Smooth muscle cell (in vitro differentiated cells): ENCODE measurements at regions not wholly inside any gene's neighbourhood (a gene's known extent, or its start where the extent isn't known, plus 50 kb on each side); places are given as distances from the start of the nearest gene placed in this dataset.

Experiments used
- DNase-seq: peaks from one replicate; lab custom pipeline; 2025; ENCODE audit not compliant: unreplicated experiment; lab: John Stamatoyannopoulos, UW
- H2AFZ ChIP-seq: fragments of 200-600 bp; sonication (generic); 2 replicates; pipeline ENCODE4 v1.6.0; 2016; ENCODE audit warnings: antibody characterized with exemption, low read depth, mild to moderate bottlenecking
- H3F3A ChIP-seq: fragments of 200-600 bp; sonication (generic); 2 replicates; pipeline ENCODE4 v1.6.0; 2017; ENCODE audit warnings: antibody characterized with exemption, low read depth
- H3K27ac ChIP-seq: fragments of 200-600 bp; sonication (generic); 2 replicates; pipeline ENCODE4 v1.5.1; 2016; ENCODE audit warnings: low read depth, mild to moderate bottlenecking
- H3K27me3 ChIP-seq: fragments of 200-600 bp; sonication (generic); 2 replicates; pipeline ENCODE4 v1.6.1; 2016; ENCODE audit warnings: low read depth, mild to moderate bottlenecking
- H3K36me3 ChIP-seq: fragments of 200-600 bp; sonication (generic); 2 replicates; pipeline ENCODE4 v1.5.1; 2016; ENCODE audit warnings: low read depth
- H3K4me1 ChIP-seq: fragments of 200-600 bp; sonication (generic); 2 replicates; pipeline ENCODE4 v1.5.1; 2016; ENCODE audit warnings: low read depth
- H3K4me2 ChIP-seq: fragments of 200-600 bp; sonication (generic); 2 replicates; pipeline ENCODE4 v1.6.0; 2016; ENCODE audit warnings: mild to moderate bottlenecking
- H3K4me3 ChIP-seq: fragments of 200-600 bp; sonication (generic); 2 replicates; pipeline ENCODE4 v1.5.1; 2016; ENCODE audit warnings: mild to moderate bottlenecking
- H3K79me2 ChIP-seq: fragments of 200-600 bp; sonication (generic); 2 replicates; pipeline ENCODE4 v1.6.0; 2016; ENCODE audit warnings: low read depth, mild to moderate bottlenecking
- H3K9ac ChIP-seq: fragments of 200-600 bp; sonication (generic); 2 replicates; pipeline ENCODE4 v1.6.0; 2016; ENCODE audit warnings: low read depth
- H3K9me3 ChIP-seq: fragments of 200-600 bp; sonication (generic); replicated peaks from 2 replicates; pipeline ENCODE4 v1.5.1; 2016; ENCODE audit warnings: low read depth
- H4K20me1 ChIP-seq: fragments of 200-600 bp; sonication (generic); 2 replicates; pipeline ENCODE4 v1.6.0; 2016; ENCODE audit warnings: low read depth
- WGBS: methylation state at CpG from one replicate; pipeline ENCODE4 v1.1.7; 2016; ENCODE audit warnings: low lambda C conversion rate; 5-methylcytosine and 5-hydroxymethylcytosine counted together
- TF ChIP-seq, protein P1 (sequence below): fragments of 200-600 bp; sonication (generic); IDR thresholded peaks from 2 replicates; pipeline ENCODE4 v1.5.1; 2017; ENCODE audit warnings: borderline replicate concordance, mild to moderate bottlenecking, antibody characterized with exemption; ENCODE audit not compliant: insufficient read depth, poor library complexity, severe bottlenecking

DNA sequence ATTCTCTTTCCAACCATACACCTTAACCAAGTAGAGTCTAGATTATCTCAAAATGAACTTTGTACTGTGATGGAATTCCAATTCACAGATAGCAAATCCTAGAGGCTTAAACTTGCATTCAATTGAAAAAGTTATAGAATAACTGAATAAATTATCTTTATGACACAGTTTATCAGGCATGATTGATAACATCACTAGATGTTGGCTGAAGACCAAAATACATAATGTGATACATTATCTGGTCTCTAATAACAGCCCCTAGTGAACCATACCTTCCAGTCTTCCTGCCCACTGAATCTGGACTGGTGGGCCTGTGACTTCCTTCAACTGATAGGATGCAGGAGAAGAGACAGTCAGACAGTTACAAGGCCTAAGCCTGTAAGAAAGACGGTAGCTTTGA, 165.2 kb upstream of the CMC1 start:
- Histone ChIP-seq H4K20me1 (no peaks in the 10 kb centered on the region), H3K4me3 (no peak overlapping the region), H3K27ac (no peak overlapping the region), H3K4me1 (no peaks in the 10 kb centered on the region), H3K27me3 (no peaks in the 10 kb centered on the region), H3K9ac (no peak overlapping the region), H3K79me2 (no peaks in the 10 kb centered on the region), H3K9me3 (no peaks in the 10 kb centered on the region), H2AFZ (no peak overlapping the region), H3F3A (no peaks in the 10 kb centered on the region), H3K4me2 (no peak overlapping the region), H3K36me3 (no peaks in the 10 kb centered on the region)
- no peak for DNase-seq
- TF ChIP-seq, protein P1, sequence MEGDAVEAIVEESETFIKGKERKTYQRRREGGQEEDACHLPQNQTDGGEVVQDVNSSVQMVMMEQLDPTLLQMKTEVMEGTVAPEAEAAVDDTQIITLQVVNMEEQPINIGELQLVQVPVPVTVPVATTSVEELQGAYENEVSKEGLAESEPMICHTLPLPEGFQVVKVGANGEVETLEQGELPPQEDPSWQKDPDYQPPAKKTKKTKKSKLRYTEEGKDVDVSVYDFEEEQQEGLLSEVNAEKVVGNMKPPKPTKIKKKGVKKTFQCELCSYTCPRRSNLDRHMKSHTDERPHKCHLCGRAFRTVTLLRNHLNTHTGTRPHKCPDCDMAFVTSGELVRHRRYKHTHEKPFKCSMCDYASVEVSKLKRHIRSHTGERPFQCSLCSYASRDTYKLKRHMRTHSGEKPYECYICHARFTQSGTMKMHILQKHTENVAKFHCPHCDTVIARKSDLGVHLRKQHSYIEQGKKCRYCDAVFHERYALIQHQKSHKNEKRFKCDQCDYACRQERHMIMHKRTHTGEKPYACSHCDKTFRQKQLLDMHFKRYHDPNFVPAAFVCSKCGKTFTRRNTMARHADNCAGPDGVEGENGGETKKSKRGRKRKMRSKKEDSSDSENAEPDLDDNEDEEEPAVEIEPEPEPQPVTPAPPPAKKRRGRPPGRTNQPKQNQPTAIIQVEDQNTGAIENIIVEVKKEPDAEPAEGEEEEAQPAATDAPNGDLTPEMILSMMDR = no peak
- WGBS = 96% methylated on average over 1 of the region's 1 CpG

DNA sequence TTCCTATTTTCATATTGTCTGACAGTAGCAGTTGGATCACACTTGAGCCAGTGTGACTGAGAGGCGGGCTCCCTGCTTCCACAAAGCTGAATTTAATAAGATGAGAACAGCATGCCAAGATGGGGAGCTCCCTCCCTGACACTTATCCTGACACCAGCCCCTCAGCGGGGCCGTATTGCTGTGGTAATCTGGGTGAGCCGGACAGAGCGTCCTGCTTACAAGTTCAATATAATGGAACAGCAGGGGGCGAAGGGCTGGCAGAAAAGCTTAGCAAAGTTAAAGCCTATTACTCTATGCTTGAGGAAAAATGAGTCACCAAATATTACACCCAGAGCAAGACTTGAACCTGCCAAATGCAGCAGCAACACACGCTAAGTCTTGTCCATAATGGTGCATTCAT, 163.8 kb upstream of the CMC1 start:
- H3K79me2 ChIP-seq = no peaks in the 10 kb centered on the region
- no peaks in the 10 kb centered on the region for H3K36me3 ChIP-seq
- no peak overlapping the region for H3K4me2 ChIP-seq
- 54% methylated on average over 7 of the region's 7 CpGs for WGBS
- no peak overlapping the region for H3K4me3 ChIP-seq
- no peaks in the 10 kb centered on the region for H3F3A ChIP-seq
- no peak overlapping the region for H3K27ac ChIP-seq
- no peaks in the 10 kb centered on the region for H3K9me3 ChIP-seq
- TF ChIP-seq, protein P1 = no peak
- H3K4me1 ChIP-seq = no peaks in the 10 kb centered on the region
- no peak overlapping the region for H3K9ac ChIP-seq
- H3K27me3 ChIP-seq = no peaks in the 10 kb centered on the region
- no peaks in the 10 kb centered on the region for H4K20me1 ChIP-seq
- no peak for DNase-seq
- no peak overlapping the region for H2AFZ ChIP-seq

DNA sequence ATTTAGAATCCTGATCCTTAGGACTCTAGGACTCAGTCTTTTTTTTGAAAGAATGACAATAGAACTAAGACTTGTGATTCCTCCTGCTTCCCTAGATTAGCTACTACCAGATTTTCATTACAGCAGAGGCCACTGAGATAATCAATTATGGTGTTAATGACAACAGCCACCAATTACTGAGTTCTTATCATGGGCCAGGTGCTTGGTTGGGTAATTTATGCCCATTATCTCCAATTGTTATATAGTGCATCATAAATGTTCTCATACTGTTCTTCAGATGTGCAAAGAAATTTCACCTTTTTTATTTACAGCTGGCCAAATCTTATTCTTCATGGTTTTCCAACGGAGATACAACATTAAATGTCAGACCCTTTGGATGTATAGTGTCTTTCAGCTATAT, 162.9 kb upstream of the CMC1 start:
- H3K4me1 ChIP-seq = no peaks in the 10 kb centered on the region
- H3K4me2 ChIP-seq = no peak overlapping the region
- no peaks in the 10 kb centered on the region for H3F3A ChIP-seq
- no peak overlapping the region for H3K27ac ChIP-seq
- 88% methylated on average over 1 of the region's 1 CpG for WGBS
- H2AFZ ChIP-seq = no peak overlapping the region
- no peak overlapping the region for H3K9ac ChIP-seq
- H3K9me3 ChIP-seq = no peaks in the 10 kb centered on the region
- no peaks in the 10 kb centered on the region for H3K79me2 ChIP-seq
- H4K20me1 ChIP-seq = no peaks in the 10 kb centered on the region
- no peak for DNase-seq
- no peaks in the 10 kb centered on the region for H3K36me3 ChIP-seq
- TF ChIP-seq, protein P1 = no peak
- H3K27me3 ChIP-seq = no peaks in the 10 kb centered on the region
- H3K4me3 ChIP-seq = no peak overlapping the region

DNA sequence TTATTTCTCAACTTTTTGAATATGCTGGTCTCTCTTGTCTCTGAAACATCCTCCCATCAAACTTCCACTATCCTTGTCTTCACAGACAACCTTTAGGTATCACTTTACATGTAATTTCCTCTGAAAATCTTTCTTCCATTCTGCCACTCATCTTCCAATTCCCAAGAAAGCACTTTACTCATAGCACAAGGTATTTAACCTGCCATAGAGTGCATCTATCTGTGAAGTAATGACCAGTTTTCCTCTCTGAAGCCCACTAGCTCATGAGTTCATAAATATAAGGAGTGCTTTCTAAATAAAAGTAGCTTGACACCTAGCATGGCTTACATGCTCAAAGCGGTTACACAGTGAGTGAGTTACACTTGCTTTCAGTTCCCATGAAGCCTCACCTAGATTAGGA, 160.7 kb upstream of the CMC1 start:
- Histone ChIP-seq H3K36me3 (no peaks in the 10 kb centered on the region), H2AFZ (no peak overlapping the region), H3K4me1 (no peaks in the 10 kb centered on the region), H3K4me3 (no peak overlapping the region), H3K79me2 (no peaks in the 10 kb centered on the region), H3K9me3 (no peaks in the 10 kb centered on the region), H3K9ac (no peak overlapping the region), H3F3A (no peaks in the 10 kb centered on the region), H3K27ac (no peak overlapping the region), H4K20me1 (no peaks in the 10 kb centered on the region), H3K27me3 (no peaks in the 10 kb centered on the region), H3K4me2 (no peak overlapping the region)
- TF ChIP-seq, protein P1 = no peak
- WGBS = 82% methylated on average over 1 of the region's 1 CpG
- no peak for DNase-seq
